ENCODE measurements at regions not wholly inside any gene's neighbourhood (a gene's known extent, or its start where the extent isn't known, plus 50 kb on each side); places are given as distances from the start of the nearest gene placed in this dataset.

DNA sequence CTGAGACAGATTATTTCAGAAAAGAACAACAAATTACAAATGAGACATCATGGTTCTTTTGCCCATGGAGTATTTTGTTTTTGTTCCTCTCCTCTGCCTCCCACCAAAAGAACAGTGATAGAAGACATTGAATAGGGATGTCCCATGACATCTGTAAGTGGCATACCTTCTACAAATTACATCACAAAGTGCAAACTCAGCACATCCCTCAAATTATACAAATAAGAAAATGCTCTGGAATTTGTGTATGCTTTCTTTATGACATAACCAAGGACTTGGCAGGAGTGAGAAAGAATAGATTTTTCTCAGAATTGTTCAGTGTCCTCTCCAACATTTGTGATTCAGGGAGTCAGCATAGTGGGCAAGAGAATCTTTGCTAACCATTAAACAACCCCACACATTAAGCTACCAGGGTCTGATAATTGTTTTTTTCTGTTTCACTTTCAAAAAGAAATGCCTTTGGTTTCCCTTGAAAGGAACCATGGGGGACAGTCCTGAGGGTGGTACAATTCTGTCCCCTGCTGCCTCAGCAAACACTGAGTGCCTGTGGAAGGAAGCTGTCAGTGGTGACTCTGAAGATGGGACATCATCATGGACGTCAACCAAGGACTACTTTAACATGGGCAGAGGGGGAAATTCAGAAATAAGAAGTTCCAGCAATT is 430.3 kb downstream of the AASDHPPT start:
- TF ChIP-seq CTCF (IDR thresholded peaks at IDR 0.05) (no peak), POLR2A (IDR thresholded peaks at IDR 0.05) (no peak)

All from breast epithelium (tissue), 3 donors.